SK-N-SH treated with all-trans-retinoic acid at 6 μM for 48 hours (cell line): ENCODE measurements at regions not wholly inside any gene's neighbourhood (a gene's known extent, or its start where the extent isn't known, plus 50 kb on each side); places are given as distances from the start of the nearest gene placed in this dataset.

ENCODE experiments used
- ATAC-seq: fragments of 200-7000 bp; cut with Tn5 transposase; 3 replicates; pipeline ENCODE4 v1.9.1; 2020; ENCODE audit warnings: mild to moderate bottlenecking, moderate library complexity
- ARNTL ChIP-seq: fragments of 450-650 bp; formaldehyde crosslinking; IDR thresholded peaks from 2 replicates; pipeline ENCODE4 v1.5.0; 2020; ENCODE audit warnings: low read depth, mild to moderate bottlenecking, moderate library complexity, borderline replicate concordance
- BACH2 ChIP-seq: fragments of 250-450 bp; sonication (Bioruptor Pico); IDR thresholded peaks from 2 replicates; pipeline ENCODE4 v1.9.0; 2021; ENCODE audit warnings: mild to moderate bottlenecking, borderline replicate concordance
- CSDC2 ChIP-seq: fragments of 250-450 bp; sonication (Bioruptor Pico); IDR thresholded peaks from 2 replicates; pipeline ENCODE4 v1.5.0; 2020; ENCODE audit warnings: mild to moderate bottlenecking, moderate library complexity
- ESRRG ChIP-seq: fragments of 250-450 bp; sonication (Bioruptor Pico); IDR thresholded peaks from 2 replicates; pipeline ENCODE4 v1.6.1; 2021; ENCODE audit warnings: mild to moderate bottlenecking
- GLIS3 ChIP-seq: fragments of 250-450 bp; sonication (Bioruptor Pico); IDR thresholded peaks from 2 replicates; pipeline ENCODE4 v1.5.0; 2020; ENCODE audit warnings: mild to moderate bottlenecking, moderate library complexity
- ISL1 ChIP-seq: fragments of 250-450 bp; sonication (Bioruptor Pico); IDR thresholded peaks from 2 replicates; pipeline ENCODE4 v2.1.2; 2022; ENCODE audit warnings: mild to moderate bottlenecking, moderate library complexity
- OSR1 ChIP-seq: fragments of 250-450 bp; sonication (Bioruptor Pico); IDR thresholded peaks from 2 replicates; pipeline ENCODE4 v1.8.0; 2022; ENCODE audit warnings: moderate library complexity, mild to moderate bottlenecking, inconsistent platforms
- PPARA ChIP-seq: fragments of 250-450 bp; sonication (Bioruptor Pico); IDR thresholded peaks from 2 replicates; pipeline ENCODE4 v1.5.0; 2020; ENCODE audit warnings: mild to moderate bottlenecking, borderline replicate concordance
- RARB ChIP-seq: fragments of 250-450 bp; sonication (Bioruptor Pico); IDR thresholded peaks from 2 replicates; pipeline ENCODE4 v1.8.0; 2021; ENCODE audit warnings: mild to moderate bottlenecking, moderate library complexity
- SNAI2 ChIP-seq: fragments of 250-450 bp; sonication (Bioruptor Pico); IDR thresholded peaks from 2 replicates; pipeline ENCODE4 v1.5.0; 2020; ENCODE audit warnings: mild to moderate bottlenecking, moderate library complexity
- TCF4 ChIP-seq: fragments of 250-450 bp; sonication (Bioruptor Pico); IDR thresholded peaks from 2 replicates; pipeline ENCODE4 v1.8.0; 2021; ENCODE audit warnings: mild to moderate bottlenecking, moderate library complexity, borderline replicate concordance
- TOX ChIP-seq: fragments of 250-450 bp; sonication (Bioruptor Pico); IDR thresholded peaks from 2 replicates; pipeline ENCODE4 v1.8.0; 2021; ENCODE audit warnings: mild to moderate bottlenecking, moderate library complexity, borderline replicate concordance
- ZC3H10 ChIP-seq: fragments of 250-450 bp; sonication (Bioruptor Pico); IDR thresholded peaks from 2 replicates; pipeline ENCODE4 v1.5.1; 2021; ENCODE audit warnings: mild to moderate bottlenecking, moderate library complexity
- ZFP30 ChIP-seq: fragments of 450-650 bp; formaldehyde crosslinking; IDR thresholded peaks from 2 replicates; pipeline ENCODE4 v1.5.0; 2022; ENCODE audit warnings: mild to moderate bottlenecking, moderate library complexity
- ZNF565 ChIP-seq: fragments of 450-650 bp; formaldehyde crosslinking; conservative IDR thresholded peaks from 2 replicates; pipeline ENCODE4 v1.5.0; 2020; ENCODE audit warnings: low read depth, mild to moderate bottlenecking, moderate library complexity
- ZNF70 ChIP-seq: fragments of 450-650 bp; formaldehyde crosslinking; IDR thresholded peaks from 2 replicates; pipeline ENCODE4 v1.5.0; 2020; ENCODE audit warnings: mild to moderate bottlenecking, moderate library complexity
- ZNF8 ChIP-seq: fragments of 450-650 bp; formaldehyde crosslinking; IDR thresholded peaks from 2 replicates; pipeline ENCODE4 v1.5.0; 2020; ENCODE audit warnings: mild to moderate bottlenecking, moderate library complexity
- TF ChIP-seq, protein P1 (sequence below): fragments of 250-450 bp; sonication (Bioruptor Pico); IDR thresholded peaks from 2 replicates; pipeline ENCODE4 v1.8.0; 2021; ENCODE audit warnings: low read depth, mild to moderate bottlenecking, moderate library complexity, borderline replicate concordance
- TF ChIP-seq, protein P2 (sequence below): fragments of 250-450 bp; sonication (Bioruptor Pico); IDR thresholded peaks from 2 replicates; pipeline ENCODE4 v1.5.1; 2020; ENCODE audit warnings: low read depth, mild to moderate bottlenecking, moderate library complexity
- TF ChIP-seq, protein P3 (sequence below): fragments of 250-450 bp; sonication (Bioruptor Pico); IDR thresholded peaks from 2 replicates; pipeline ENCODE4 v1.5.0; 2020; ENCODE audit warnings: mild to moderate bottlenecking, moderate library complexity
- TF ChIP-seq, protein P4 (sequence below): fragments of 250-450 bp; sonication (Bioruptor Pico); IDR thresholded peaks from 2 replicates; pipeline ENCODE4 v1.5.1; 2021; ENCODE audit warnings: mild to moderate bottlenecking, moderate library complexity
- TF ChIP-seq, protein P5 (sequence below): fragments of 250-450 bp; sonication (Bioruptor Pico); IDR thresholded peaks from 2 replicates; pipeline ENCODE4 v1.8.0; 2020; ENCODE audit warnings: mild to moderate bottlenecking, moderate library complexity, borderline replicate concordance

DNA sequence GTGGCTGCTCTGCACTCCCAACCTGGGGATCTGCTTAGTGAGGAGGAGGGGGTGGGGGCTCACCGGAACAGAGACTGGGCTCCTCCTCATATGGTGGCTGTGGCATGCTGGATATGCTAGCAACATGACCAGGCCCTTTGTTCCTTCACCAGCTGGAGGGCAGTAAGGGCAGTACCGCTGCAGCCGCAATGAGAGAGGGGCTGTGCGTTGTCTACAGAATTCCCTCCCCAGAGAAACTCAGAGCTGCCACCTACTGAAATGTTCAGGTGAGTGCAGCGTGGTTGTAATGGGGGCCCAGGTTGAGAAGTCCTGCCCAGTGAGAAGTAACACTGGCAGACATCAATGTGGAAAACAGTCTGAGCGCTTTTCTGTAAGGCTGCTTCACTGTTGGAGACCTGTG, 1211.9 kb upstream of the NXPH2 start (continued):
- TF ChIP-seq, protein P1, sequence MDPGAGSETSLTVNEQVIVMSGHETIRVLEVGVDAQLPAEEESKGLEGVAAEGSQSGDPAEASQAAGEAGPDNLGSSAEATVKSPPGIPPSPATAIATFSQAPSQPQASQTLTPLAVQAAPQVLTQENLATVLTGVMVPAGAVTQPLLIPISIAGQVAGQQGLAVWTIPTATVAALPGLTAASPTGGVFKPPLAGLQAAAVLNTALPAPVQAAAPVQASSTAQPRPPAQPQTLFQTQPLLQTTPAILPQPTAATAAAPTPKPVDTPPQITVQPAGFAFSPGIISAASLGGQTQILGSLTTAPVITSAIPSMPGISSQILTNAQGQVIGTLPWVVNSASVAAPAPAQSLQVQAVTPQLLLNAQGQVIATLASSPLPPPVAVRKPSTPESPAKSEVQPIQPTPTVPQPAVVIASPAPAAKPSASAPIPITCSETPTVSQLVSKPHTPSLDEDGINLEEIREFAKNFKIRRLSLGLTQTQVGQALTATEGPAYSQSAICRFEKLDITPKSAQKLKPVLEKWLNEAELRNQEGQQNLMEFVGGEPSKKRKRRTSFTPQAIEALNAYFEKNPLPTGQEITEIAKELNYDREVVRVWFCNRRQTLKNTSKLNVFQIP (CRISPR knock-in tag) = no peak
- TF ChIP-seq TOX (CRISPR knock-in tag) = no peak

DNA sequence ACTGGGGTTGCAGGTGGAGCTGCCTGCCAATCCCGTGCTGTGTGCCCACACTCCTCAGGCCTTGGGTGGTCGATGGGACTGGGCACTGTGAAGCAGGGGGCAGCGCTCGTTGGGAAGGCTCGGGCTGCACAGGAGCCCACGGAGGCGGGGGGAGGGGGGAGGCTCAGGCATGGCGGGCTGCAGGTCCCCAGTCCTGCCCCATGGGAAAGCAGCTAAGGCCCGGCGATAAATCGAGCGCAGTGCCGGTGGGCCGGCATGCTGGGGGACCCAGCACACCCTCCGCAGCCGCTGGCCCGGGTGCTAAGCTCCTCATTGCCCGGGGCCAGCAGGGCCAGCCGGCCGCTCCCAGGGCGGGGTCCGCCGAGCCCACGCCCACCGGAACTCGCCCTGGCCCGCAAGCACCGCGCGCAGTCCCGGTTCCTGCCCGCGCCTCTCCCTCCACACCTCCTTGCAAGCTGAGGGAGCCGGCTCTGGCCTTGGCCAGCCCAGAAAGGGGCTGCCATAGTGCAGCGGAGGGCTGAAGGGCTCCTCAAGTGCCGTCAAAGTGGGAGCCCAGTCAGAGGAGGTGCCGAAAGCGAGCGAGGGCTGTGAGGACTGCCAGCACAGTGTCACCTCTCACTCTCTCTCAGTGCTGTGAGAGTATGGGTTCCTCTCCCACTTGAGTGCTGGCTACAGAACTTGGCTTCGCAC, 1210.6 kb upstream of the NXPH2 start:
- TF ChIP-seq, protein P2, sequence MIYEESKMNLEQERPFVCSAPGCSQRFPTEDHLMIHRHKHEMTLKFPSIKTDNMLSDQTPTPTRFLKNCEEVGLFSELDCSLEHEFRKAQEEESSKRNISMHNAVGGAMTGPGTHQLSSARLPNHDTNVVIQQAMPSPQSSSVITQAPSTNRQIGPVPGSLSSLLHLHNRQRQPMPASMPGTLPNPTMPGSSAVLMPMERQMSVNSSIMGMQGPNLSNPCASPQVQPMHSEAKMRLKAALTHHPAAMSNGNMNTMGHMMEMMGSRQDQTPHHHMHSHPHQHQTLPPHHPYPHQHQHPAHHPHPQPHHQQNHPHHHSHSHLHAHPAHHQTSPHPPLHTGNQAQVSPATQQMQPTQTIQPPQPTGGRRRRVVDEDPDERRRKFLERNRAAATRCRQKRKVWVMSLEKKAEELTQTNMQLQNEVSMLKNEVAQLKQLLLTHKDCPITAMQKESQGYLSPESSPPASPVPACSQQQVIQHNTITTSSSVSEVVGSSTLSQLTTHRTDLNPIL = no peak
- no peak for TF ChIP-seq CSDC2 (CRISPR knock-in tag)
- no peak for TF ChIP-seq ZNF70 (CRISPR knock-in tag)
- no peak for TF ChIP-seq ZC3H10 (CRISPR knock-in tag)
- TF ChIP-seq ISL1 (CRISPR knock-in tag) = no peak
- TF ChIP-seq OSR1 (CRISPR knock-in tag) = no peak
- no peak for TF ChIP-seq GLIS3 (CRISPR knock-in tag)
- TF ChIP-seq ZFP30 (CRISPR knock-in tag) = no peak
- TF ChIP-seq RARB (CRISPR knock-in tag) = no peak
- no peak for TF ChIP-seq SNAI2 (CRISPR knock-in tag)
- no peak for TF ChIP-seq ARNTL (CRISPR knock-in tag)
- TF ChIP-seq, protein P3, sequence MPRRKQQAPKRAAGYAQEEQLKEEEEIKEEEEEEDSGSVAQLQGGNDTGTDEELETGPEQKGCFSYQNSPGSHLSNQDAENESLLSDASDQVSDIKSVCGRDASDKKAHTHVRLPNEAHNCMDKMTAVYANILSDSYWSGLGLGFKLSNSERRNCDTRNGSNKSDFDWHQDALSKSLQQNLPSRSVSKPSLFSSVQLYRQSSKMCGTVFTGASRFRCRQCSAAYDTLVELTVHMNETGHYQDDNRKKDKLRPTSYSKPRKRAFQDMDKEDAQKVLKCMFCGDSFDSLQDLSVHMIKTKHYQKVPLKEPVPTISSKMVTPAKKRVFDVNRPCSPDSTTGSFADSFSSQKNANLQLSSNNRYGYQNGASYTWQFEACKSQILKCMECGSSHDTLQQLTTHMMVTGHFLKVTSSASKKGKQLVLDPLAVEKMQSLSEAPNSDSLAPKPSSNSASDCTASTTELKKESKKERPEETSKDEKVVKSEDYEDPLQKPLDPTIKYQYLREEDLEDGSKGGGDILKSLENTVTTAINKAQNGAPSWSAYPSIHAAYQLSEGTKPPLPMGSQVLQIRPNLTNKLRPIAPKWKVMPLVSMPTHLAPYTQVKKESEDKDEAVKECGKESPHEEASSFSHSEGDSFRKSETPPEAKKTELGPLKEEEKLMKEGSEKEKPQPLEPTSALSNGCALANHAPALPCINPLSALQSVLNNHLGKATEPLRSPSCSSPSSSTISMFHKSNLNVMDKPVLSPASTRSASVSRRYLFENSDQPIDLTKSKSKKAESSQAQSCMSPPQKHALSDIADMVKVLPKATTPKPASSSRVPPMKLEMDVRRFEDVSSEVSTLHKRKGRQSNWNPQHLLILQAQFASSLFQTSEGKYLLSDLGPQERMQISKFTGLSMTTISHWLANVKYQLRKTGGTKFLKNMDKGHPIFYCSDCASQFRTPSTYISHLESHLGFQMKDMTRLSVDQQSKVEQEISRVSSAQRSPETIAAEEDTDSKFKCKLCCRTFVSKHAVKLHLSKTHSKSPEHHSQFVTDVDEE (CRISPR knock-in tag) = no peak
- TF ChIP-seq TOX (CRISPR knock-in tag) = no peak
- TF ChIP-seq, protein P4, sequence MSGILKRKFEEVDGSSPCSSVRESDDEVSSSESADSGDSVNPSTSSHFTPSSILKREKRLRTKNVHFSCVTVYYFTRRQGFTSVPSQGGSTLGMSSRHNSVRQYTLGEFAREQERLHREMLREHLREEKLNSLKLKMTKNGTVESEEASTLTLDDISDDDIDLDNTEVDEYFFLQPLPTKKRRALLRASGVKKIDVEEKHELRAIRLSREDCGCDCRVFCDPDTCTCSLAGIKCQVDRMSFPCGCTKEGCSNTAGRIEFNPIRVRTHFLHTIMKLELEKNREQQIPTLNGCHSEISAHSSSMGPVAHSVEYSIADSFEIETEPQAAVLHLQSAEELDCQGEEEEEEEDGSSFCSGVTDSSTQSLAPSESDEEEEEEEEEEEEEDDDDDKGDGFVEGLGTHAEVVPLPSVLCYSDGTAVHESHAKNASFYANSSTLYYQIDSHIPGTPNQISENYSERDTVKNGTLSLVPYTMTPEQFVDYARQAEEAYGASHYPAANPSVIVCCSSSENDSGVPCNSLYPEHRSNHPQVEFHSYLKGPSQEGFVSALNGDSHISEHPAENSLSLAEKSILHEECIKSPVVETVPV (CRISPR knock-in tag) = no peak
- TF ChIP-seq TCF4 (CRISPR knock-in tag) = no peak
- TF ChIP-seq ZNF565 (CRISPR knock-in tag) = no peak
- no peak for TF ChIP-seq ESRRG (CRISPR knock-in tag)
- ATAC-seq = no peak

DNA sequence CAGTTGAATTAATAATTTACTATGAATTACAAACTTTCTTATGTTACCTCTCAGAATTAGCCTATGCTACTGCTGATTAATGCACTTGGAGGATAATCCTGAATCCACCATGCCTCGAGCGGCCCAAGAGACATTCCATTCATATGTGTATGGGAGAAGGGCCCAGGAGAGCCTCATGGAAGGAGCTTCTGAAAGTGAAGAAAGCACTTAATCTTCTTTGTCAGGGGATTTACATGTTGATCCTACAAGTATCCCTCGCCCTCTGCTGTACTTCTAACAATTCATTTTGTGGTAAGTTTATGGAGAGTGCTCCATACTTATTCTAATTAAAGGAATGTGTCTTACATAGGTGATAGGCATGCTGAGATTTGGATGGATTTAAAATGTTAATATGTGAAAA, 1189.1 kb upstream of the NXPH2 start:
- no peak for TF ChIP-seq ZNF565 (CRISPR knock-in tag)
- ATAC-seq = no peak

DNA sequence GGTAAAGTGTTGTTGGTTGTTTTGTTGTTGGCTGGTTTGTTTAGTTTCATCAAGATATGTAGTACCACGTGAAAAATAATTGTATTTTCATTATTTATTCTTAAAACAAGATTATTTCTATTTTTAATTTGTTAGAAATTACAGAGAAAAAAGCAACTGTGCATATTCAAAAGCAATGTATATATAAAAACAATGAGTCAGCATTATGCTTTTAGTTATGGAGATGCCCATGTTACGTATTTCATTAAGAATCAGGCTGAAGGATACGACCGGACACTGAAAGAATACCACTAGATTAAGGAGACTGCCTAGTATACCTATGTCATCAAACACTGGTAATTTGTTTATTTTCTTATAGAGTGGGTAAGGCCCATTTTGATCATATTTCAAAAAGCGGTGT, 1188.4 kb upstream of the NXPH2 start:
- TF ChIP-seq TCF4 (CRISPR knock-in tag) (no peak), ZNF8 (no peak)
- no peak for ATAC-seq

DNA sequence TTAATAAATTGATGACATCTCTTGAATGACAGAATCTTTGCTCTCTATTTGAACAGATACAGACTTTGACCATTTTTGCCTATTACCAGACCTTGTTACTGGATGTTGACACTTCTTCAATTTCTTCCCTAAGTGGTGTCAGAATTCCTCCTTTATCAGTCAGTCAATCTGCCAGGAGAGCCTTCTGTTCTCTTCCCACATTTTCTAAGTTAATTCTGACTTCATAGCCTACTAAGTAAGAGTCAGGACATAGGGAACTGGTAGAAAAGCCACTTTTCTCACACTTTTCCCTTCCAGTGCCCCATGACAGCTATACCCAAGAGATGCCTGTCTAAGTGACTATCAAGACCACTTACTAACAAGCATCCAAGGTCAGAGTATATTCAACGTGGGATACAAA, 1187.5 kb upstream of the NXPH2 start:
- ATAC-seq = no peak
- TF ChIP-seq CSDC2 (CRISPR knock-in tag) (no peak), ZNF565 (CRISPR knock-in tag) (no peak), SNAI2 (CRISPR knock-in tag) (no peak), OSR1 (CRISPR knock-in tag) (no peak), ISL1 (CRISPR knock-in tag) (no peak), BACH2 (CRISPR knock-in tag) (no peak), ZFP30 (CRISPR knock-in tag) (no peak), TOX (CRISPR knock-in tag) (no peak), TCF4 (CRISPR knock-in tag) (no peak), PPARA (no peak), ZNF70 (CRISPR knock-in tag) (no peak), ZNF8 (no peak)
- TF ChIP-seq, protein P2 = no peak
- TF ChIP-seq, protein P5, sequence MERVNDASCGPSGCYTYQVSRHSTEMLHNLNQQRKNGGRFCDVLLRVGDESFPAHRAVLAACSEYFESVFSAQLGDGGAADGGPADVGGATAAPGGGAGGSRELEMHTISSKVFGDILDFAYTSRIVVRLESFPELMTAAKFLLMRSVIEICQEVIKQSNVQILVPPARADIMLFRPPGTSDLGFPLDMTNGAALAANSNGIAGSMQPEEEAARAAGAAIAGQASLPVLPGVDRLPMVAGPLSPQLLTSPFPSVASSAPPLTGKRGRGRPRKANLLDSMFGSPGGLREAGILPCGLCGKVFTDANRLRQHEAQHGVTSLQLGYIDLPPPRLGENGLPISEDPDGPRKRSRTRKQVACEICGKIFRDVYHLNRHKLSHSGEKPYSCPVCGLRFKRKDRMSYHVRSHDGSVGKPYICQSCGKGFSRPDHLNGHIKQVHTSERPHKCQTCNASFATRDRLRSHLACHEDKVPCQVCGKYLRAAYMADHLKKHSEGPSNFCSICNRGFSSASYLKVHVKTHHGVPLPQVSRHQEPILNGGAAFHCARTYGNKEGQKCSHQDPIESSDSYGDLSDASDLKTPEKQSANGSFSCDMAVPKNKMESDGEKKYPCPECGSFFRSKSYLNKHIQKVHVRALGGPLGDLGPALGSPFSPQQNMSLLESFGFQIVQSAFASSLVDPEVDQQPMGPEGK (CRISPR knock-in tag) = no peak
